ENCODE measurements at regions not wholly inside any gene's neighbourhood (a gene's known extent, or its start where the extent isn't known, plus 50 kb on each side); places are given as distances from the start of the nearest gene placed in this dataset.

GRCh38 chr12:102618197-102618877 lies 138.0 kb upstream of the IGF1 start:
- no peak for TF ChIP-seq CTCF (IDR thresholded peaks at IDR 0.05; ENCODE audit: unreplicated experiment in 3 of 3)
- Mint-ChIP-seq H3K4me1 (peaks cover 4% of the 10 kb centered on the region), H3K9me3 (peaks cover 2% of the 10 kb centered on the region), H3K27ac (no peak overlapping the region), H3K36me3 (ENCODE audit: low read depth) (no peaks in the 10 kb centered on the region), H3K27me3 (ENCODE audit: low read depth) (peaks cover 5% of the 10 kb centered on the region), H3K4me3 (no peak overlapping the region)

GRCh38 chr12:102616692-102617091 lies 136.3 kb upstream of the IGF1 start:
- Mint-ChIP-seq H3K4me1 (peaks cover 4% of the 10 kb centered on the region), H3K27me3 (ENCODE audit: low read depth) (peaks cover 5% of the 10 kb centered on the region), H3K4me3 (no peak overlapping the region), H3K27ac (no peak overlapping the region), H3K36me3 (ENCODE audit: low read depth) (no peaks in the 10 kb centered on the region), H3K9me3 (peaks cover 2% of the 10 kb centered on the region)
- TF ChIP-seq CTCF (IDR thresholded peaks at IDR 0.05; ENCODE audit: unreplicated experiment in 3 of 3), result no peak

DNA sequence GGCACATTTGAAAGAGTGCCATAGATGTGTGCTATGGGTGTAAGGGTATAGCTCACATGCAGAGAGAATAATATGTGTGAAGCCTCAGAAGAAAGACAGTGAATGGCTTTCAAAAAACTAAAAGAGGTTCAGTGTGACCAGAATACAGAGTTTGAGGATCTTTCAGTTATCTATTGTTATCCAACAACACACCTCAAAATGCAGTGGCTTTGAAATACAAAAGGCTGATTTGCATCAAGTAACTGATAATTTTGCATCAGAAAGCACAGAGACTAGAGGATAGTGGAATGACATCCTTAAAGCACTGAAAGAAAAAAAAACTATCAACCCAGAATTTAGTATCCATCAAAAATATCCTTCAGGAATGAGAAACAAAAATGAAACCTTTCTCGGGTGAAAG lies 131.6 kb upstream of the IGF1 start:
- Mint-ChIP-seq H3K9me3 (peaks cover 12% of the 10 kb centered on the region), H3K4me3 (no peak overlapping the region), H3K27me3 (ENCODE audit: low read depth) (no peaks in the 10 kb centered on the region), H3K36me3 (ENCODE audit: low read depth) (no peaks in the 10 kb centered on the region), H3K27ac (no peak overlapping the region), H3K4me1 (no peaks in the 10 kb centered on the region)
- TF ChIP-seq CTCF (IDR thresholded peaks at IDR 0.05; ENCODE audit: unreplicated experiment in 3 of 3), result no peak

DNA sequence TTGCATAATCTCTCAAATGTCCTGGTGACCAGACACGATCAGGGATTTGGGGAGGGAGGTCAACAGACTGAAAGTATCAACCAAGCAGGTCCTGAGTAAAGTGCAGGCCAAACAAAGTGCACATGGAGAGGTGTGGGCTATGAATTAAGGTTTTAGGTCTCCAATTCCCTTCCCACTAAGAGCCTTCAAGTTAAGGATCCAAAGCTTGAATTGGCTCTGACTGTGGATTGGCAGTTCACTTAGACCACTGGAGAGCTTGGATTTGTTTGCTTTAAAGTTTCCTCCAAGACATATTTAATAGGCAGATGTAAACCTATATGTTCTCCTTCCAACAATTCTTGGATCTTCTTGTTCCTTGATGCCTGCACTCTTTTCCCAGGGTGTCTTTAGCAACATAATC lies 129.6 kb upstream of the IGF1 start:
- Mint-ChIP-seq H3K27me3 (ENCODE audit: low read depth) (no peaks in the 10 kb centered on the region), H3K36me3 (ENCODE audit: low read depth) (no peaks in the 10 kb centered on the region), H3K9me3 (peaks cover 20% of the 10 kb centered on the region), H3K4me1 (no peaks in the 10 kb centered on the region), H3K4me3 (no peak overlapping the region), H3K27ac (peak overlapping the region in 1 of 3 experiments; percentile 35)
- no peak for TF ChIP-seq CTCF (IDR thresholded peaks at IDR 0.05; ENCODE audit: unreplicated experiment in 3 of 3)

GRCh38 chr12:102603021-102603420 lies 122.7 kb upstream of the IGF1 start:
- H3K27ac Mint-ChIP-seq, result no peak overlapping the region
- no peak overlapping the region for H3K4me3 Mint-ChIP-seq
- TF ChIP-seq CTCF (IDR thresholded peaks at IDR 0.05; ENCODE audit: unreplicated experiment in 3 of 3), result no peak
- peaks cover 17% of the 10 kb centered on the region for H3K9me3 Mint-ChIP-seq
- no peaks in the 10 kb centered on the region for H3K36me3 Mint-ChIP-seq (ENCODE audit: low read depth)
- peaks cover 3% of the 10 kb centered on the region for H3K4me1 Mint-ChIP-seq
- H3K27me3 Mint-ChIP-seq (ENCODE audit: low read depth), result no peaks in the 10 kb centered on the region

- Mint-ChIP-seq H3K9me3 (peaks cover 13% of the 10 kb centered on the region), H3K27me3 (ENCODE audit: low read depth) (no peaks in the 10 kb centered on the region), H3K36me3 (ENCODE audit: low read depth) (no peaks in the 10 kb centered on the region), H3K27ac (no peak overlapping the region), H3K4me3 (no peak overlapping the region), H3K4me1 (peaks cover 3% of the 10 kb centered on the region)
- TF ChIP-seq CTCF (IDR thresholded peaks at IDR 0.05; ENCODE audit: unreplicated experiment in 3 of 3), result no peak
These were observed 122.2 kb upstream of the IGF1 start for GRCh38 chr12:102602521-102602920.
